GM19467 (cell line): ENCODE measurements at regions not wholly inside any gene's neighbourhood (a gene's known extent, or its start where the extent isn't known, plus 50 kb on each side); places are given as distances from the start of the nearest gene placed in this dataset.
A peak's percentile ranks its signal among the peaks of the same experiment; 100 is the strongest.
"Not testable (repeated sequence)": the region's sequence is repeated elsewhere in the genome, so short reads cannot be mapped to it uniquely, and the experiment has no call there.

Experiments used
- ATAC-seq: cut with Tn5 transposase; IDR thresholded peaks from one replicate; pipeline ENCODE4 v1.9.1; 2021; ENCODE audit warnings: mild to moderate bottlenecking, moderate library complexity; ENCODE audit not compliant: unreplicated experiment

DNA sequence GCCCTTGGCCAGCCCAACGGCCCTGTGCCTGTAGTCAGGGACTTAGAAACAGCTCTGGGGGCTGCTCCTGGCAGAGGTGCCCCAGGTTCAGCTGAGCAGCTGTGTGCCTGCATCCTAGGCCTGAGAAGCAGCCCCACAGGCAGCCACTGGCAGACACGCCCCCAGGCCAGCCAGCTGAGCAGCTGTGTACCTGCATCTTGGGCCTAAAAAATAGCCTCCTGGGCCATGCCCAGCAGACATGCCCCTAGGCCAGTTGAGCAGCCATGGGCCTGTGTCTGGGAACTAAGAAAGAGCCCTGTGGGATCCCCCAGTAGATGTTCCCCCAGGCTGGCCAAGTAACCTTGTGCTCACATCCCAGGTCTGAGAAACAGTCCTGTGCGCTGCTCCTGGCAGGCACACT lies 64.0 kb downstream of the TBR1 start:
- ATAC-seq = no peak

DNA sequence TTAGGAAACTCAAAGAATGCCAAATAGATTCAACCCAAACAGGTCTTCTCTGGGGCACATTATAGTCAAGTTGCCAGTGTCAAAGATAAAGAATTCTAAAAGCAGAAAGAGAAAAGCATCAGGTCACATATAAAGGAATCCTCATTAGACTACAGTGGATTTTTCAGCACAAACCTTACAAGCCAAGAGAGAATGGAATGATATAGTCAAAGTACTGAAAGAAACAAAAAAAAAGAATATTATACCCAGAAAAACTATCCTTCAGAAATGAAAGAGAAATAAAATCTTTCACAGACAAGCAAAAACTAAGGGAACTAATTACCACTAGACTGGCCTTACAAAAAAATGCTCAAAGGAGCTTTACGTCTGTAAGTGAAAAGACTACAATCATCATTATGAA lies 65.5 kb downstream of the TBR1 start:
- no peak for ATAC-seq

DNA sequence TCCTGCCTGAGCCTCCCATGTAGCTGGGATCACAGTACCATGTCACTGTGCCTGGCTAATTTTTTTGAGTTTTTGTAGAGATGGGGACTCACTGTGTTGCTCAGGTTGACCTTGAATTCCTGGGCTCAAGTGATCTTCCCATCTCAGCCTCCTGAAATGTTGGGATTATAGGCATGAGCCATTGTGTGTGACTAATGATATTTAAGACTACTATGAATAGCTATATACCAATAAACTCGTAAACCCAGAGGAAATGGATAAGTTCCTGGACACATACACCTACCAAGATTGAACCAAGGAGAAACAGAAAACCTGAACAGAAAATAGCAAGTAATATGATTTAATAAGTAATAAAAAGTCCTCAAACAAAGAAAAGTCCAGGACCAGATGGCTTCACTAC lies 68.0 kb downstream of the TBR1 start:
- ATAC-seq = no peak

DNA sequence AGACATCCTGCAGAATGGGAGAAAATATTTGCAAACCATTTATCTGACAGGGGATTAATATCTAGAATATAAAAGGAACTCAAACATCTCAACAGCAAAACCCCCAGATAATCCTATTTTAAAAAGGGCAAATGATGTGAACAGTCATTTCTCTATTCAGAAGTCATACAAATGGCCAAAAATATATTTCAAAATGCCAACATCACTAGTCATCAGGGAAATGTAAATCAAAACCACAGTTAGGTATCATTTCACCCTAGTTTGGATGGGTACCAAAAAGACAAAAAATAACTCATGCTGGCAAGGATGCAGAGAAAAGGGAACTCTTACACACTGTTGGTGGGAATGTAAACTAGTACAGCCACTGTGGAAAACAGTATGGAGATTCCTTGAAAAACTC lies 70.0 kb downstream of the TBR1 start:
- ATAC-seq = no peak

DNA sequence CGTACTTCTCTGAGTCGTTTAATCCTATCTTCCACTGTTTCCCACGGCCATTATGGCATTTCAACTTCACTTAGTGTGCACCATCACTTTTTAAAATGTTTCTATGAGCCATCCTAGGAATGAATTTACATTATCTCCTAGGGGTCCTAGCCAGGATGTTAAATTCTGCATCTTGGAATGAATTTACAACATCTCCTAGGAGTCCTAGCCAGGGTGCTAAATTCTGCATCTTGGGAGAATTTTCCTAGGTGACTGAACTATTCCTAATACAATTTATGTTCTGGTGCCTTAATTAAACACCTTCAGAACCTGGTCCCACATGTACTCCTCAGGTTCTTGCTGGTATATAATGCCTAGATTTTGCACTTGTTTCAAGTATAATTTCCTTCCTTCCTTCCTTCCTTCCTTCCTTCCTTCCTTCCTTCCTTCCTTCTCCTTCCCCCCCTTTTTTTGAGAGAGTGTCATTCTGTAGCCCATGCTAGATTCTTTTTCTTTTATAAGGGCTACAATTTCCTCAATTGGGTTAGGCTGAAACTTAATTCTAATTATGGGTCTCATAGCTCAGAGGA lies 72.1 kb downstream of the TBR1 start:
- no peak for ATAC-seq

DNA sequence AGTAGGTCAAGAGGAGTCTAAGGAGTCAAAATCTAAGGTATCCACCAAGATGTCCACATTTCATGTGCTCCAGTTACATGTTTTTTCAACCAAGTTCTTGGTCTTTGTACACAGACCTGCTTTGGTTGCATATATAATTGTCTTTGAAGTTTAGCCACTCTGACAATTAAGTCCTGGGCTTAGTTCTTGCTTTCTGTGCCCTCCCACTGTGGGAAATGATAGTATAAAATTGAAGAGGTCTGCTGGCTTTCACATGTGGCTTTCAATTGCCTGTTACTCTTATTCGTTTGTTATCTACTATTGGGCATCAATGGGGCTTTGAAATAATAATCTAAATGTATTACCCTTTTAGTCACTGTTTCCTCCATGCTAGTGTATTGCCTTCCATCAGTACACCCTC lies 72.8 kb downstream of the TBR1 start:
- no peak for ATAC-seq

DNA sequence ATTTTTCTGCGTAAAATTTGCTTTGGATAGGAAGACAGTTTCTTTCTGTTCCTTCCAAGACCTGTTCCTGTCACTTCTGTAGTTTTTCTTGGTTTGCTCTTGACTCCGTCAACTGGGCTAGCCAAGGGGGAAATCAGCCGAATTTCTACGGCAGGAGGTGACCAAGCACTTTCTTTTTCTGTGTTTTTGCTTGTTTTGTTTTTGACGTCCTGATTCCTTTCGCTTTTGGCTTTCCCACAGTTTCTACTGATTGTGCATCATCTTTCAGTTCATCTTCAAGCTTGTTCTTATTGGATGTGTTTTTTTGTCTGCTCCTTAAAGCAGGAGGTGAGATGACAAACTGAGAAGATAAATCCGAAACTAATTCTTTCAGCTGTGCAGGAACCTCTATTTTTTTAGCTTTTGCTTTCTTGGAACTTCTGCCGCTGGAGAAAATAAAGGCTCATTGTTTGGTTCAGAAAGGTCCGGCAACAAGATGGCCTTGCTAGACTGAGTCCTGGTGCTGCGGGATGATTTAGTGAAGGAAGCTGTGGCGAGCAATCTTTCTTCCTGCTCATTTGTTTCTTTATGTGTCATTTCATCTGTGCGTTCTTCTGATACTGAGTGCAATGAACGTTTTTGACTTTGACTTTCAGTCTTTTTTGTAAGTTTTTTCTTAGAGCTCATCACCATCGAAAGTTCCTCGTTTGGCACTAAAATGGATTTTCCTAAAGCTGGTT lies 85.0 kb downstream of the TBR1 start:
- peak; percentile 59 for ATAC-seq

DNA sequence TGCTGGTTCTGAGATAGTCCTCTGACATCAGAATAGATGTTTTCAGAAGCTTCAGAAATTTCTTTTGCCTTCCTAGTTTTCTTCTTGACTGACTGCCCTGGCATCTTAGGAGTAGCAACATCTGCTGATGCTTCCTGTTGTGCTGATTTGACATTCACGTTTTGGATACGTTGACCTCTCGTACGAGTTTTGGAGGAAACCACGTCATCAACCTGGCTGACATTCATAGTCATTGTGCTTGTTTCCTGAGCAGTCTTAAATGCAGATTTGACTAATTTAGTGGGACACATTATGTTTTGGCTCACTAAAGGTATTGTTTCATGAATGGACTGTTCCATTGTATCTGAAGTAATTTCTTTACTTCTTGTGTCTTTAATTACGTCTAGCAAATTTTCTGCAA lies 86.2 kb downstream of the TBR1 start:
- ATAC-seq = not testable (repeated sequence)

DNA sequence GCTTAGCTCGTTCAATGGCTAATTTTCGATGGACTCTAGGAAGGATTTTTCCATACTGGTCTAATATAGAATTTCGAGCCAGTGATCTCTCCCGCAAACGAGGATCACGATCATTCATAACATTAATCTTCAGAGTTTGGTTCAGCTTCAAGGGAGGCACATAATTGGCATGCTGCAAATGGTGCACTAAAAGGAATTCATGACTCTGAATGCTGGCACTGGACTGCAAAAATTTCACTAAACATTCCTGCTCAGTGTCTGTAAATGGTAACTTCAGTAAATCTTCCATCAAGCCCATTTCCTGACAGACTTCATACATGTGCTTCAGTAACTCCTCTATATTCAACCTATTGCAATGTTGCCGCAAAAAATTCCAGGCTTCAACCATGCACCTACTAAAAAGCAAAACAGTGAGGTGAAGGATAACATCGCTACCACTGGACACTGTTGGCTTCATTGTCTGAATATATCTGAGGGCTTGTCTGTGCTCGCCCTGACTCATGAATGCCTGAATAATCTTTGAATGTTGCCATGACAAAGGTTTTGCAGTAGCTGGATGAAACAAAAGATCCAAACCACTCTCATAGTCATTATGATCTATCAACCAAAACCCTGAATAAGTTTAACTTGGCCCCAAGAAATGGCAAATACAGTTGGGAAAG lies 88.7 kb downstream of the TBR1 start:
- ATAC-seq = not testable (repeated sequence)

DNA sequence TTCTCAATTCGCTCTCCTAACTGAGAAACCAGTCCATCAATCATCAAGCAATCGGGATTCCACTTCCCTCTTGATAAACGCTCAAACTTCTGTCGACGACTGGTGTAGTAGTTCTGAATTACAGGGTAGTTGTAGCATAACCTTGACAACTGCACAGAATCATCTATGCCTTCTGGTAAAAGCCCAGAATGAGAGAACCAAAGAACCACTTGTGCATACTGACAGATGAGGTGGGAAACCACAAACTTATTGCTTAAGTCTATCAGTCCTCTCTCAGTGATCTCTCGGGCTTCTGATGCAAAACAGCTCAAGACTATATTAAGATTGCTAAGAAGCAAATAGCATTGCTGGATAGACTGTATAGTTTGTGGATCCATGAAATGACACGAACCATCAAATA lies 89.4 kb downstream of the TBR1 start:
- not testable (repeated sequence) for ATAC-seq

DNA sequence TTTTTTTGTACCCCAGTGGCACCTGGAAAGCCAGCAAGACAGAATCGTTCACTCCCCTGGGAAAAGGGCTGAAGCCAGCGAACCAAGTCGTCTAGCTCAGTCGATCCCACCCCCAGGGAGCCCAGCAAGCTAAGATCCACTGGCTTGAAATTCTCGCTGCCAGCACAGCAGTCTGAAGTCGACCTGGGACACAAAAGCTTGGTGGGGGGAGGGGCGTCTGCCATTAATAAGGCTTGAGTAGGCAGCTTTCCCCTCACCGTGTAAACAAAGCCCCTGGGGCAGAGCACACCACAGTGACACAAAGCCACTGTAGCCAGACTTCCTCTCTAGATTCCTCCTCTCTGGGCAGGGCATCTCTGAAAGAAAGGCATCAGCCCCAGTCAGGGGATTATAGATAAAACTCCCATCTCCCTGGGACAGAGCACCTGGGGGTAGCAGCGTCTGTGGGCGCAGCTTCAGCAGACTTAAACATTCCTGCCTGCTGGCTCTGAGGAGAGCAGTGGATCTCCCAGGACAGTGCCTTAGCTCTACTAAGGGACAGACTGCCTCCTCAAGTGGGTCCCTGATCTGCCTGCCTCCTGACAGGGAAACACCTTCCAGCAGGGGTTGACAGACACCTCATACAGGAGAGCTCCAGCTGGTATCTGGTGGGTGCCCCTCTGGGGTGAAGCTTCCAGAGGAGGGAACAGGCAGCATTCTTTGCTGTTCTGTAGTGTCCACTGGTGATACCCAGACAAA lies 97.4 kb downstream of the TBR1 start:
- not testable (repeated sequence) for ATAC-seq

DNA sequence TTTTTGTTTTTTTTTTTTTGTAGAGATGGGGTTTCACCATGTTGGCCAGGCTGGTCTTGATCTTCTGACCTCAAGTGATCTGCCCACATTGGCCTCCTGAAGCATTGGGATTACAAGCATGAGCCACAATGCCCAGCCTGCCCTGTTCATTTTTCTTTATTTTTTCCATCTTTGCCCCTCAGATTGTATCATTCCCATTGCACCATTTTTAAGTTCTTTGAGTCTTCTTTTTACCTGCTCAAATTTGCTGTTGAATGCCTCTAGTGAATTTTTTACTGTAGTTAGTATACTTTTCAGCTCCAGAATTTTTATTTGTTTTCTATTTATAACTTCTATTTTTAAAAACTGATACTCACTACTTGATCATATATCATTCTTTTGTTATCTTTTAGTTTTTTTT lies 101.4 kb upstream of the SLC4A10 start:
- no peak for ATAC-seq

DNA sequence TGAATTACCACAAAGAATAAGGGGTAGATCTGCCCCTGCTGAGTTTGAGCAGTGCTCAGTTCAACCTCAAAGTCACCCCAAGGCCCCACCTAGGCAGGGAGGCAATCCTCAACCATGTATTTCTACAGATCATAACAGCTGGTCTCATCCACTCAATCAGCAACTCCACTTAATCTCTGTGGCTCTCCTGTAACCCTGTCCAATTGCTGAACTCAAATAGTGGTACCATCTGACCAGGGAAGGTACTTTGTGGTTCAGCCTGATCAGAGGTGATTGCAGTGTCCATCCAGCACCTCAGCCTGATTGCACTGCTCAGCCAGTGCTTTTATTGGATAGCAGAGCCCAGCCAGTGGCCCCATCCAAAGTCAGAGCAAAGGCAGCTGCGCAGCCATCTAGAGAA lies 91.0 kb upstream of the SLC4A10 start:
- no peak for ATAC-seq

DNA sequence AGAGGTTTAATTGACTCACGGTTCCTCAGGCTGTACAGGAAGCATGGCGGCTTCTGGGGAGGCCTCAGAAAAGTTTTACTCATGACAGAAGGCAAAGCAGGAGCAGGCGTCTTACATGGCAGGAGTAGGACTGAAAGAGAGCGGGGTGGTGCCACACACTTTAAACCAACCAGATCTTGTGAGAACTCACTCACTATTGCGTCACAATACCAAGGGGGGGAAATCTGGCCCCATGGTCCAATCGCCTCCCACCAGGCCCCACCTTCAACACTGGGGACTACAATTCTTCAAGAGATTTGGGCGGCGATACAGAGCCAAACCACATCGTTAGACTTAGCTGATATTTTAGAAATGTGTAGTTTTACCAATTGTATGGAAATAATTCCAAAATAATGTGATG lies 77.6 kb upstream of the SLC4A10 start:
- no peak for ATAC-seq

DNA sequence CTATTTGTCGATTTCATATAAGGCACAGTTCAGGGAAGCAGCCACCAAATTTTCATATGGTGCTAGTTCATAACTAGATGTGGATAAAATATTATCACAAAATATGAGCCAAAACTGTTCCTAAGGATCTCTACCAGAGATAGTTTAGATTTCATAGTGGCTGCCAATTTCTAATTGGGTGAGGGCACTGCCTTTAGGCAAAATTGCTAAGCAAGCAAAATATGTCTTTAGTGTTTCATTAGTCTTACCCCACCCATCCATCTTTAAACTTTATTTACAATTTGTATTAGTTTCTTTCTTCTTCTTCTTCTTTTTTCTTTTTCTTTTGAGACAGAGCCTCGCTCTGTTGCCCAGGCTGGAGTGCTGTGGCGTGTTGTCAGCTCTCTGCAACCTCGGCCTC lies 77.1 kb upstream of the SLC4A10 start:
- no peak for ATAC-seq

DNA sequence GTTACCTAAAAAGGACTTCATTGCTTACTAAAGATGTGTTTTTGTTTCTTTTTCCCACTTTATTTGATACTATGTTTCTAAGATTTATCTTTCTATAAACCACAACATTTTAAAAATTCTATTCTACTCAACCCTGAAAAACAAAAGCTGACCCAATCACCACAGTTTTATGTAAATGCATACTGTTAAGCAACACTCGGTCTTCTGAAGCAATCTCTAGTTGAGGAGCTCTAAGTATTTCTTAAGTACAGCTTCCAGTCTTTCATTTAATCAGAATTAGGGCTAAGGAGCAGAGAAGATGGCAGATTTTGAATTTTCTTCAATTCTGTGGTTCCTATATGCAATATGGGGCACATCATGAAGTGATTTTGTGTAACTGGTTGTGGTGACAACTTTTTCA lies 72.2 kb upstream of the SLC4A10 start:
- no peak for ATAC-seq

DNA sequence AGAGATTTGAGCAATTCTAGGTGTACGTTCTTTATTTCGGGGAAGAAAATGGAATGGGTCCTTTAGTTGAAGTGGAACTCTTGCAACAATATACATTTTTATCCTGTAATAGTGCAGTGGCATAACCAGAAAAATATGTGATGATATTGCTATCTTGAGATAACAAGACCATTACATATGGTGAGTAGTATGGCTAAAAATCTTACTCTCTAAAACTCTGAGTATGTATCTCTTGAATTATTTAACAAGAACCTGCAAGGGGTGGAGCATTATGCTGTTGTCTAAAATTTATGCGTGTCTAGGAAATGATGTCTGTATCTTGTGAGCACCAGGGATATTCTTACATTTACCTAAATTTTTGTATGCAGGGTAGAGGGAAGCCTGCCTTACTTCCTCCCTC lies 68.4 kb upstream of the SLC4A10 start:
- ATAC-seq = no peak

DNA sequence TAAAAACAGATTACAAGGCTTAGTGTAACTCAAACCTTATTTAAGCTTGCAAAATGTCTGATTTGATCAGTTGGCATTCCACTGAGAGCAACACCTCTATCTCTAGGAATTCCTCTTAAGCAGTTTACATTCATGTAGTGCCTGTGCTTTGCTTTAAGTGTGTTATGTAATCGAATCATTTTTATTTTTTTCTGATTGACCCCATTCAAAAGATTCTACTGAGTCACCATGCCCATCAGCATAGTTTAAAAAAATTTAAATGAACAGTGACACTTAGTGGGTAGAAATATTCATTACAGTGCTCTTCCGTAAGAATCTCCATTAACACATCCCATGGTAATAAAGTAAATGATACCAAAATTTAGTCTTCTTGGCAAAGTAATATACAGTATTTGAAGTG lies 67.8 kb upstream of the SLC4A10 start:
- no peak for ATAC-seq

DNA sequence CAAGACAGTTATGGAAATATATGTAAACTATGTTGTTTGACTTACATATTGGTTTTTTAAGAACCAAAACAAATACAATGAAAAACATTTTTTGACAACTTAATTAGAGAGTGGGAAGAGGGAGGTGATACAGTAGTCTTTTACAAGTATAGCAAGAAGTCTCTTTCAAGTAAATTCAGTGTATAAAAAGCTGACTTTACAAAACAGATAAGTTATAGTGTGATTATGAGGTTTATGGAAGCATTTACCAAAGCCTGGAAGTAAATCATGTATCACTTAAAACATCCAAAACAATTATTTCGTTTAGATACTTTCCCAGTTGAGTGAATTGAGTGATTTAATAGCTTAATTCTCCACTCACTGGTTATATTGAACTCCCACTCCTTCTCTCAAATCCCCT lies 66.7 kb upstream of the SLC4A10 start:
- no peak for ATAC-seq

DNA sequence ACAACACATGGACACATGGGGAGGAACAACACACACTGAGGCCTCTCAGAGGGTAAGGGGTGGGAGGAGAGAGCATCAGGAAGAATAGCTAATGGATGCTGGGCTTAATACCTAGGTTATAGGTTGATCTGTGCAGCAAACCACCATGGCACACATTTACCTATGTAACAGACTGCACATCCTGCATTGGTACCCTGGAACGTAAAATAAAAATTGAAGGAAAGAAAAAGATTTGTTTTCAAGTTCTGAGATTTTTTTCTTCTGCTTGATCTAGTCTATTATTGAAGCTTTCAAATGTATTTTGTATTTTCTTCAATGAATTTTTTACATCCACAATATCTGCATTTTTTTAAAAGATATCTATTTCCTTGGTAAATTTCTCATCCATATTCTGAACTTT lies 59.3 kb upstream of the SLC4A10 start:
- no peak for ATAC-seq

DNA sequence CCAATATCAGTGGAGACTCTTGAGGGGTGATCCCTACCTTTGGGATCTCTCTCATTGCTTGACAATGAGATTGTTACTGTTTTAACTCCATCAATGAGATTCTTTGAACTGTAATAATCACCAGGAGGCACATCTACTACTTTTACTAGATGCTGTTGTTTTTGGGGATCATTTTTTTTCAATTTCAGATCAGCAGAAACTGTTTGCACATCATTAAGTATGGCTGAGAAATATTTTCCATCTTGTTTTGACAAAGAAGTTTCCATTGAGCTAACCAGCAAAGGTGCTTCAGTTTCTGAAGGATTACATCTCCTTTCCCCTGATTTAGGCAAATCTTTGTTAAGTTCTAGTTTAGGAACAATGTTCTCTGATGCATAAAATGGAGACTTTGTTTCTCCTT lies 54.8 kb upstream of the SLC4A10 start:
- ATAC-seq = no peak
